ENCODE measurements at regions not wholly inside any gene's neighbourhood (a gene's known extent, or its start where the extent isn't known, plus 50 kb on each side); places are given as distances from the start of the nearest gene placed in this dataset.

DNA sequence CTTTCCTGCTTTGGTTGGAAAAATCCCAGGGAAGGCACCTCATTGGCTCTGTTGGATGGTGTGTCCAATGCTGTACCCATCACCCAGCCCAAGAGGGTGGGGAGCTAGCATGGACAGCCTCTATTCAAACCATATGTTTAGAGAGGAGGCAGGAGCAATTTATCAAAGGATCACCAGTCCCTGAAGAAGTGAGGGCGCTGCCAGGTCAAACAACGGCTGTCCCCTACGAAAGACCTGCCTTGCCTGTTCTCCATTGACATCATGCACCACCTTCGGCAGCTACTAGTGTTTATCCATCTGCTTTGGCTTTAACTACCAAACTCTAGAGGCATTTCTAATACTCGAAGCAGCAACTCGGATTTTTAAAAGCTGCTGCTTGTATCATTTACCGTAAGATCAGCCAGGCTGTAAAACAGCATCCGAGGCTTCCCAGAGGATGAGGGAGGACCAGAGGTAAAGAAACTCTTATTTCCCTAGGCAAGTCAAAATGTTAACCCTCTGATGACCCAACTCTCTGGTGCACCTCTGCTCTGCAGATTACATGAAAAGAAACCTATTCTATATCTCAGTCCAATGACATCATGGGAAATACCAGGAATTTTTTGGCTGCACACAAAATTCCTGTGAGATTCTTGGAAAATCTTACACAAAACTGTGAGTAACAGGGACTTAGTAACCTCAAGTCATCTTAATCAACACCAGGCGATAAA, 720.9 kb upstream of the TBX3 start:
- Mint-ChIP-seq H3K36me3 (ENCODE audit: low read depth) (no peaks in the 10 kb centered on the region), H3K27me3 (peaks cover 2% of the 10 kb centered on the region), H3K9me3 (no peaks in the 10 kb centered on the region), H3K27ac (no peak overlapping the region), H3K4me1 (ENCODE audit: low read depth) (no peaks in the 10 kb centered on the region), H3K4me3 (no peak overlapping the region)
- intact Hi-C loops (cut with micrococcal nuclease) = no loop called here

GRCh38 chr12:115403689-115404088, 719.7 kb upstream of the TBX3 start:
- H3K27ac Mint-ChIP-seq = no peak overlapping the region
- no peaks in the 10 kb centered on the region for H3K36me3 Mint-ChIP-seq (ENCODE audit: low read depth)
- H3K4me1 Mint-ChIP-seq (ENCODE audit: low read depth) = no peaks in the 10 kb centered on the region
- intact Hi-C loops (cut with micrococcal nuclease) = no loop called here
- no peaks in the 10 kb centered on the region for H3K9me3 Mint-ChIP-seq
- no peak overlapping the region for H3K4me3 Mint-ChIP-seq
- peaks cover 2% of the 10 kb centered on the region for H3K27me3 Mint-ChIP-seq

DNA sequence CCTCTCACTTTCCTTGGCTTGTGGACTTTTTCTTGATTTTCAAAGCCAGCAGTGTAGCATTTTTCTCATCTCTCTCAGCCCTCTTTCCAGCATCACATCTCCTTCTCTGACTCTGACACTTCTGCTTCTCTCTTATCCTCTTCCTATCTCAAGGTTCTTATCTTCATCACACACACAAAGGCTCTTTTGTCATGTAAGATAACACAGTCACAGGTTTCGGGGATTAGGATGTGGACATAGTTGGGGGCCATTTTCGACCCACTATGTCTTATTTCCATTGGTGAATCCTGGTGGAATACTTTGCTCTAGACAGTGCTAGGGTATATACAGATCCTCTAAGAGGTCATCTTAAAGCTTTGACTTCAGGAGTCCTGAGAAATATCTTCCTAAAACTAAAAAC, 719.3 kb upstream of the TBX3 start:
- Mint-ChIP-seq H3K27ac (no peak overlapping the region), H3K9me3 (no peaks in the 10 kb centered on the region)

DNA sequence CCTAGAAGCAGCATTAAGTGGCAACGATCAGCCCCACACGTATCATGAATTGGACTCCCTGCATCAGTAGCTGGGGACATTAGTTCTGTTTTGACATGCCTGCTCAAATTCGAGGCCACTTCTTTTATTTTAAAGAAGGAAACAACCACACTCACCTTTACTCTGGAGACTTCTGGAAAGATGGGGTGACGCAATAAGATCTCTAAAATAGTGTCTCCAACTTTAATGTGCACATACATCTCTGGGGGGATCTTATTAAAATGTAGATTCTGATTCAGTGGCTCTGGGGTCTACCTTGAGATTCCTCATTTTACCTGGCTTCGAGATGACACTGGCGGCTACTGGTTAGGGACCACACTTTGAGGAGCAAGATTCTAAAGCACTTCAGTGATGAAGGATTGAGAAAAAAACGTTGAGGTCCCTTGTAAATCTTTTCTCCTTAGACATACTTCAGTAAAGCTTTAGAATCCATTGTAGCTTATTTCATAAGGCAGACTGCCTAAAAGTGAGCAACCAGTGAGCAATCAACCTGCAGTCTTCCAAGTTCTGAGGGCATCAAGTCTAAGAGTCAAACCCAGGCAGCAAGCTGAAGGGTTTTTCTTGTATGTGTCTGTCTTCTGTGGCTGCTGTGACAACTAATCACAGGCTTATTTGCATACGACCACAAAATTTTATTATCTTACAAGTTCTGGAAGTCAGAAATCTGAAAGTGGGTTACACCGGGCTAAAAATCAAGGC, 718.6 kb upstream of the TBX3 start:
- no peak overlapping the region for H3K4me3 Mint-ChIP-seq
- H3K27ac Mint-ChIP-seq = no peak overlapping the region
- H3K36me3 Mint-ChIP-seq (ENCODE audit: low read depth) = no peaks in the 10 kb centered on the region
- intact Hi-C loops (cut with micrococcal nuclease) = no loop called here
- peaks cover under 1% of the 10 kb centered on the region for H3K9me3 Mint-ChIP-seq
- H3K4me1 Mint-ChIP-seq (ENCODE audit: low read depth) = no peaks in the 10 kb centered on the region
- H3K27me3 Mint-ChIP-seq = peaks cover 2% of the 10 kb centered on the region

More for the DNA sequence above, 719.3 kb upstream of the TBX3 start:
- intact Hi-C loops (cut with micrococcal nuclease) = no loop called here
- Mint-ChIP-seq H3K4me1 (ENCODE audit: low read depth) (no peaks in the 10 kb centered on the region), H3K4me3 (no peak overlapping the region), H3K27me3 (peaks cover 2% of the 10 kb centered on the region), H3K36me3 (ENCODE audit: low read depth) (no peaks in the 10 kb centered on the region)

- intact Hi-C loops (cut with micrococcal nuclease) = no loop called here
- H3K27ac Mint-ChIP-seq = no peak overlapping the region
- no peak overlapping the region for H3K4me3 Mint-ChIP-seq
- H3K36me3 Mint-ChIP-seq (ENCODE audit: low read depth) = no peaks in the 10 kb centered on the region
- H3K9me3 Mint-ChIP-seq = peaks cover 9% of the 10 kb centered on the region
- H3K4me1 Mint-ChIP-seq (ENCODE audit: low read depth) = no peaks in the 10 kb centered on the region
- no peaks in the 10 kb centered on the region for H3K27me3 Mint-ChIP-seq
These were observed 717.8 kb upstream of the TBX3 start for GRCh38 chr12:115401761-115402160.

DNA sequence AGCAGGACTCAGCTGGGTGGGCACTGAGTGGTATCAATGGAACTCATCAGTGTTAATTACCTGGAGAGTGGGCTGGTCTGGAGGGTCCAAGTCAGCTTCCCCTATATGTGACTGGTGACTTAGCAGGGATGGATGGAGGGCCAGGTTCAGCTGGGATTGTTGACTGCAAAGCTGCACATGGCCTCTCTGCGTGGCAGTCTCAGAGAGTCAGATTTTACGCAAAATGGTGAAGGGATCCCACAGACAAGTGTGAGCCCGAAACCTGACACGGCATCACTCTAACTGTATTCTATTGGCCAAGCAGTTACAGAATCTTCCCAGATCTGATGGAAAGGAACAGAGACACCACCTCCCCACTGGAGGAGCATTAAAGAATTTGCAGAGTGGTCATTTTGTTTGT, 716.0 kb upstream of the TBX3 start:
- no peak overlapping the region for H3K27ac Mint-ChIP-seq
- no peak overlapping the region for H3K4me3 Mint-ChIP-seq
- peaks cover 17% of the 10 kb centered on the region for H3K9me3 Mint-ChIP-seq
- H3K36me3 Mint-ChIP-seq (ENCODE audit: low read depth) = no peaks in the 10 kb centered on the region
- H3K4me1 Mint-ChIP-seq (ENCODE audit: low read depth) = no peaks in the 10 kb centered on the region
- intact Hi-C loops (cut with micrococcal nuclease) = no loop called here
- H3K27me3 Mint-ChIP-seq = no peaks in the 10 kb centered on the region

GRCh38 chr12:115398311-115398781, 714.4 kb upstream of the TBX3 start:
- Mint-ChIP-seq H3K4me3 (no peak overlapping the region), H3K27me3 (no peaks in the 10 kb centered on the region), H3K9me3 (peaks cover 17% of the 10 kb centered on the region), H3K4me1 (ENCODE audit: low read depth) (no peaks in the 10 kb centered on the region), H3K27ac (no peak overlapping the region), H3K36me3 (ENCODE audit: low read depth) (no peaks in the 10 kb centered on the region)
- intact Hi-C loops (cut with micrococcal nuclease) = no loop called here

DNA sequence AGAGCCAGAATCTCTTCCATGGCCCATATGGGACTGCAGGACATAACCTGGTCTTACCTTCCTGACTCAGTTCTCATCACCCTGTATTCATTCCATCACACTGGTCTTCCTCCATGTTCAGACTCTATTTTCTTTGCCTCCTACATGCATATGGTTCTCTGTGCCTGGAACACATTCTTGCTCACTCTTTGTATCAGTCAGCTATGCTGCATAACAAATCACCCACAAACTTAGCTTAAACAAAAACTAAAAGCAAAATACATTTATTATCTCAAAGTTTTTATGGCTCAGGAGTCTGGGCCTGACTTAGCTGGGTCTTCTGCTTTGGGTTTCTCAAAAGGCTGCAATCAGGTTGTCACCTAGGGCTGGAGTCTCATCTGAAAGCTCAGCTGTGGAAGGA, 712.6 kb upstream of the TBX3 start:
- Mint-ChIP-seq H3K27ac (no peak overlapping the region), H3K36me3 (ENCODE audit: low read depth) (no peaks in the 10 kb centered on the region), H3K4me3 (no peak overlapping the region), H3K9me3 (peaks cover 17% of the 10 kb centered on the region), H3K4me1 (ENCODE audit: low read depth) (no peaks in the 10 kb centered on the region), H3K27me3 (no peaks in the 10 kb centered on the region)
- intact Hi-C loops (cut with micrococcal nuclease) = no loop called here

DNA sequence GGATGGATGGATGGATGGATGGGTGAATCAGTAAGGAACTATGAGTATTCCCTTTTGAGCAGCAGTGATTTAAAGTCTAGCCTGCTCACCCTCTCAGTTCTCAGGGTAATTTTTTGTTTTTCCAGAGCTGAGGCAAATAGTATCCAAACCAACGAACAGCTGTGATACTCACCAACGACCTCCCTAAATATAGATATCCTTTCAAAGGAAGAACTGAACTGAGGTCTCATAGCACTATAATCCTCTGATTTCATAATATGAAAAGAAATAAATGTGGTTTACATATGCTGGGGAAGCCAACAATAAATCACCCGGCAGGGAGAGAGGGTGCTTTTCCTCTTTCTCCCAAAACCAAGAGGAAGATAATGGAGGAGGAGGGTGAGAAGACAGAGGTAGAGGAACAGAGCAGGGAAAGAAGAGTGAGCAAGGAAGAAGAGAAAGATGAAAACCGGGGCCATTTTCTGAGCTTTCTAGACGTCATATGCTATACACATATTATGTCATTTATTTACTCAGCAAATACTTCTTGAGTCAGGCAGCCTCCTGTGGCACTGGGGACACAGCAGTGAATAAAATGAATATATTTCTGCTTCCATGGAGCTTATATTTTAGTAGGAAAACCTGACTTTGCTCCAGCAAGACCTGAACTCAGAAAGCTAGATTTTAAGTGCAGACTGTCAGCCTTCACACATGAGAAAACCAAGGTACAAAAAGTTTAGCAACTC, 710.7 kb upstream of the TBX3 start:
- Mint-ChIP-seq H3K4me1 (ENCODE audit: low read depth) (no peaks in the 10 kb centered on the region), H3K27ac (no peak overlapping the region), H3K9me3 (peaks cover 17% of the 10 kb centered on the region), H3K4me3 (no peak overlapping the region), H3K36me3 (ENCODE audit: low read depth) (no peaks in the 10 kb centered on the region), H3K27me3 (no peaks in the 10 kb centered on the region)
- intact Hi-C loops (cut with micrococcal nuclease) = no loop called here

DNA sequence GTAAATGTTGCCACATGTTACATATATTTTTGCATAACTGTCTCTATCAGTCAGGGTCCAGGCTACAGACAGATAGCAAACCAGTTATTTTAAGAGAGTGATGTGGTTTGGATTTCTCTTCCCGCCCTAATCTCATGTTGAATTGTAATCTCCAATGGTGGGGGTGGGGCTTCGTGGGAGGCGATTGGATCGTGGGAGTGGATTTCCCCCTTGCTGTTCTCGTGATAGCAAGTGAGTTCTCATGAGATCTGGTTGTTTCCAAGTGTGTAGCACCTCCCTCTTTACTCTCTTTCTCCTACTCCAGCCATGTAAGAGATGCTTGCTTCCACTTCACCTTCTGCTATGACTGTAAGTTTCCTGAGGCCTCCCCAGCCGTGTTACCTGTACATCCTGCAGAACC, 704.2 kb upstream of the TBX3 start:
- H3K4me3 Mint-ChIP-seq = no peak overlapping the region
- no peaks in the 10 kb centered on the region for H3K36me3 Mint-ChIP-seq (ENCODE audit: low read depth)
- H3K27me3 Mint-ChIP-seq = no peaks in the 10 kb centered on the region
- H3K9me3 Mint-ChIP-seq = no peaks in the 10 kb centered on the region
- H3K4me1 Mint-ChIP-seq (ENCODE audit: low read depth) = no peaks in the 10 kb centered on the region
- H3K27ac Mint-ChIP-seq = no peak overlapping the region
- intact Hi-C loops (cut with micrococcal nuclease) = no loop called here

GRCh38 chr12:115387467-115387901, 703.5 kb upstream of the TBX3 start:
- no peaks in the 10 kb centered on the region for H3K4me1 Mint-ChIP-seq (ENCODE audit: low read depth)
- intact Hi-C loops (cut with micrococcal nuclease) = no loop called here
- H3K27me3 Mint-ChIP-seq = no peaks in the 10 kb centered on the region
- H3K4me3 Mint-ChIP-seq = no peak overlapping the region
- no peaks in the 10 kb centered on the region for H3K9me3 Mint-ChIP-seq
- no peaks in the 10 kb centered on the region for H3K36me3 Mint-ChIP-seq (ENCODE audit: low read depth)
- no peak overlapping the region for H3K27ac Mint-ChIP-seq

- intact Hi-C loops (cut with micrococcal nuclease) = no loop called here
- Mint-ChIP-seq H3K36me3 (ENCODE audit: low read depth) (no peaks in the 10 kb centered on the region), H3K4me3 (no peak overlapping the region), H3K9me3 (no peaks in the 10 kb centered on the region), H3K27me3 (no peaks in the 10 kb centered on the region), H3K4me1 (ENCODE audit: low read depth) (no peaks in the 10 kb centered on the region), H3K27ac (no peak overlapping the region)
These were observed 703.0 kb upstream of the TBX3 start for GRCh38 chr12:115386946-115387345.

DNA sequence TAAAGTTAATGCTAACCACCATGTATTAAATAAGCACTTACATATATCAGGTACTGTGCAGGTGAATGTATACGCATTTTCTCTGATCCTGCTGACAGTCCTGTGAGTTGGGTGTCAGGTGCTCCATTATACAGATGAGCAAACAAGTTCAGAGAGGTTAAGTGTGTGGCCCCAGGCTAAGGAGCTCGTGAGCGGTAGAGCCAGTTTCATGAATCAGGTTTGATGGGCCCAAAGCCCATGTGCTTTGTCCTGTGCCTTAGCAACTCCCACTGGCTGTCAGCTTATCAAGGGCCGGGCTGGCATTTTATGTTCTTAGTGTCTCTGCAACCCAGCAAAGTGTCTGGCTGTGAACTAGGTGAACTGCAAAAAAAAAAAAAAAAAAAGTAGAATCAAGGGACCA, 701.2 kb upstream of the TBX3 start:
- no peaks in the 10 kb centered on the region for H3K36me3 Mint-ChIP-seq (ENCODE audit: low read depth)
- H3K27ac Mint-ChIP-seq = no peak overlapping the region
- peaks cover 12% of the 10 kb centered on the region for H3K4me1 Mint-ChIP-seq (ENCODE audit: low read depth)
- no peaks in the 10 kb centered on the region for H3K27me3 Mint-ChIP-seq
- H3K9me3 Mint-ChIP-seq = no peaks in the 10 kb centered on the region
- intact Hi-C loops (cut with micrococcal nuclease) = no loop called here
- H3K4me3 Mint-ChIP-seq = no peak overlapping the region

- Mint-ChIP-seq H3K27me3 (no peaks in the 10 kb centered on the region), H3K4me1 (ENCODE audit: low read depth) (peaks cover 12% of the 10 kb centered on the region), H3K36me3 (ENCODE audit: low read depth) (no peaks in the 10 kb centered on the region), H3K9me3 (no peaks in the 10 kb centered on the region), H3K4me3 (no peak overlapping the region), H3K27ac (no peak overlapping the region)
- intact Hi-C loops (cut with micrococcal nuclease) = no loop called here
These were observed 700.4 kb upstream of the TBX3 start for GRCh38 chr12:115384391-115384790.

Data from dendritic cell treated with granulocyte-macrophage colony-stimulating factor and Interleukin-4, amounts not matched to agents 40 ng/mL and 50 ng/mL, for 4 days (primary cell).